B cell (primary cell): ENCODE measurements at regions not wholly inside any gene's neighbourhood (a gene's known extent, or its start where the extent isn't known, plus 50 kb on each side); places are given as distances from the start of the nearest gene placed in this dataset.

Experiments used
- ATAC-seq: fragments of 200-7000 bp; cut with Tn5 transposase; one replicate; pipeline ENCODE4 v1.10.0; 2021; ENCODE audit warnings: low read depth, mild to moderate bottlenecking, moderate number of reproducible peaks, moderate library complexity
- CTCF ChIA-PET: fragments of 350-600 bp; sonication (Branson Sonifier 250); formaldehyde crosslinking; loops from one replicate; lab custom pipeline; 2021; ENCODE audit warnings: antibody characterized with exemption, inconsistent platforms; lab: Charles Lee
- POLR2A ChIA-PET: fragments of 350-600 bp; sonication (Branson Sonifier 250); formaldehyde crosslinking; loops from one replicate; lab custom pipeline; 2021; ENCODE audit warnings: antibody characterized with exemption; lab: Charles Lee
- DNase-seq: peaks from one replicate; pipeline ENCODE4 v3.0.0; 2013
- H2AFZ ChIP-seq: 2 replicates; pipeline ENCODE4 v1.6.1; 2012; ENCODE audit warnings: mild to moderate bottlenecking, low read depth, low read length; ENCODE audit not compliant: insufficient read depth, poor library complexity, severe bottlenecking
- H3K27ac ChIP-seq, 2 donors: 1 replicate in 1 of 2; 2 replicates in 1 of 2; pipeline ENCODE4 v1.5.1; 2012 to 2013; ENCODE audit warnings: low read length in 2 of 2, mild to moderate bottlenecking in 2 of 2, moderate library complexity in 1 of 2
- H3K27me3 ChIP-seq, 4 experiments: fragments of 200-600 bp in 1 of 4; sonication (generic) in 1 of 4; replicated peaks in 1 of 4; 1 replicate in 2 of 4; 2 replicates in 2 of 4; pipeline versions ENCODE4 v1.6.1 to v1.7.0; 2013 to 2016; ENCODE audit warnings: low read length in 3 of 4, mild to moderate bottlenecking in 2 of 4, mixed read lengths in 1 of 4, moderate library complexity in 1 of 4; ENCODE audit not compliant: insufficient read depth in 4 of 4, control insufficient read depth in 3 of 4; ENCODE audit errors: control extremely low read depth in 1 of 4
- H3K36me3 ChIP-seq, 2 experiments: replicated peaks in 1 of 2; 1 replicate in 1 of 2; 2 replicates in 1 of 2; pipeline versions ENCODE4 v1.6.1 to v1.7.1; 2013; ENCODE audit warnings: low read length in 1 of 2; ENCODE audit not compliant: insufficient read depth in 2 of 2, control insufficient read depth in 1 of 2; ENCODE audit errors: control extremely low read depth in 1 of 2, extremely low read depth in 1 of 2
- H3K4me1 ChIP-seq, 2 donors: fragments of 200-600 bp in 1 of 2; sonication (generic) in 1 of 2; 1 replicate in 1 of 2; 2 replicates in 1 of 2; pipeline versions ENCODE4 v1.5.1 to v1.6.1; 2013 to 2017; ENCODE audit warnings: low read length in 2 of 2; ENCODE audit not compliant: control insufficient read depth in 2 of 2, insufficient read depth in 2 of 2
- H3K4me2 ChIP-seq: replicated peaks from 2 replicates; pipeline ENCODE3; 2012; ENCODE audit warnings: mild to moderate bottlenecking, low read depth, low read length; ENCODE audit not compliant: poor library complexity, severe bottlenecking
- H3K4me3 ChIP-seq, 5 experiments: fragments of 200-600 bp in 1 of 5; sonication (generic) in 1 of 5; 1 replicate in 3 of 5; 2 replicates in 2 of 5; pipeline versions ENCODE4 v1.5.1 to v1.7.0; 2011 to 2016; ENCODE audit warnings: low read length in 4 of 5, mild to moderate bottlenecking in 4 of 5, low read depth in 2 of 5, control low read depth in 1 of 5, moderate library complexity in 1 of 5; ENCODE audit not compliant: insufficient read depth in 1 of 5; ENCODE audit errors: control extremely low read depth in 1 of 5, extremely low read depth in 1 of 5
- H3K79me2 ChIP-seq: fragments of 200-600 bp; sonication (generic); one replicate; pipeline ENCODE4 v1.6.0; 2016; ENCODE audit warnings: low read length; ENCODE audit not compliant: control insufficient read depth, insufficient read depth
- H3K9ac ChIP-seq: fragments of 200-600 bp; sonication (generic); 2 replicates; pipeline ENCODE4 v1.6.1; 2017; ENCODE audit warnings: mild to moderate bottlenecking, low read length, moderate library complexity
- H3K9me3 ChIP-seq, 3 donors: one replicate each; pipeline versions ENCODE4 v1.6.1 to v1.7.1; 2013; ENCODE audit warnings: low read length in 2 of 3; ENCODE audit not compliant: control insufficient read depth in 2 of 3, insufficient read depth in 1 of 3; ENCODE audit errors: control extremely low read depth in 1 of 3
- H4K20me1 ChIP-seq: 2 replicates; pipeline ENCODE4 v1.6.0; 2012; ENCODE audit warnings: mild to moderate bottlenecking, low read length; ENCODE audit not compliant: insufficient read depth, control insufficient read depth, poor library complexity, severe bottlenecking
- H3K27ac Mint-ChIP-seq: one replicate; pipeline ENCODE4 v1.8.0; 2021; ENCODE audit warnings: mixed read lengths
- H3K27me3 Mint-ChIP-seq: one replicate; pipeline ENCODE4 v1.8.0; 2021; ENCODE audit warnings: mixed read lengths
- H3K4me1 Mint-ChIP-seq: one replicate; pipeline ENCODE4 v1.8.0; 2021; ENCODE audit warnings: mixed read lengths
- H3K4me3 Mint-ChIP-seq: one replicate; pipeline ENCODE4 v1.8.0; 2021; ENCODE audit warnings: mixed read lengths
- H3K9me3 Mint-ChIP-seq: one replicate; pipeline ENCODE4 v1.8.0; 2022; ENCODE audit warnings: mixed read lengths; ENCODE audit not compliant: insufficient read depth
- CTCF ChIP-seq: fragments of 200-600 bp; IDR thresholded peaks from one replicate; pipeline ENCODE4 v1.8.0; 2022; ENCODE audit warnings: antibody characterized with exemption, mild to moderate bottlenecking
- EZH2 ChIP-seq: IDR thresholded peaks from 2 replicates; pipeline ENCODE4 v1.6.1; 2012; ENCODE audit warnings: borderline replicate concordance, low read depth, mild to moderate bottlenecking, moderate library complexity, low read length; ENCODE audit not compliant: insufficient read depth, poor library complexity, severe bottlenecking
- WGBS: methylation state at CpG from one replicate; pipeline ENCODE4 v1.1.5; 2013; ENCODE audit warnings: missing lambda C conversion rate; ENCODE audit not compliant: insufficient coverage; 5-methylcytosine and 5-hydroxymethylcytosine counted together
- intact Hi-C: fragments of 100-400 bp; cut with micrococcal nuclease; formaldehyde crosslinking; loops from one replicate; pipeline ENCODE4 v1.10.0; 2022

- Mint-ChIP-seq H3K27me3 (no peaks in the 10 kb centered on the region), H3K4me3 (no peak overlapping the region), H3K9me3 (no peaks in the 10 kb centered on the region), H3K27ac (no peak overlapping the region), H3K4me1 (no peaks in the 10 kb centered on the region)
- Histone ChIP-seq H3K79me2 (no peaks in the 10 kb centered on the region), H3K9me3 (no peaks in the 10 kb centered on the region), H3K9ac (no peak overlapping the region), H3K36me3 (no peaks in the 10 kb centered on the region), H3K27me3 (no peaks in the 10 kb centered on the region), H4K20me1 (no peaks in the 10 kb centered on the region), H3K4me1 (no peaks in the 10 kb centered on the region), H3K27ac (no peak overlapping the region), H3K4me3 (no peak overlapping the region), H3K4me2 (no peak overlapping the region), H2AFZ (no peak overlapping the region)
- 100% methylated on average over 1 of the region's 5 CpGs for WGBS
- DNase-seq = no peak
- intact Hi-C loops = no loop called here
- ATAC-seq = no peak
- POLR2A ChIA-PET = no interaction called here
- TF ChIP-seq CTCF (no peak), EZH2 (no peak)
- CTCF ChIA-PET = no interaction called here
Measured at GRCh38 chr4:186445040-186445439, 110.3 kb downstream of the MTNR1A start.

GRCh38 chr4:186441502-186441901 is 113.9 kb downstream of the MTNR1A start:
- POLR2A ChIA-PET = no interaction called here
- intact Hi-C loops = no loop called here

More at GRCh38 chr4:186441502-186441901, 113.9 kb downstream of the MTNR1A start:
- Mint-ChIP-seq H3K27me3 (no peaks in the 10 kb centered on the region), H3K4me3 (no peak overlapping the region), H3K4me1 (no peaks in the 10 kb centered on the region), H3K27ac (no peak overlapping the region), H3K9me3 (peaks cover 11% of the 10 kb centered on the region)
- DNase-seq (no peak), ATAC-seq (no peak)
- Histone ChIP-seq H3K9me3 (no peaks in the 10 kb centered on the region), H3K27me3 (no peaks in the 10 kb centered on the region), H3K4me2 (no peak overlapping the region), H3K79me2 (no peaks in the 10 kb centered on the region), H4K20me1 (no peaks in the 10 kb centered on the region), H2AFZ (no peak overlapping the region), H3K4me1 (no peaks in the 10 kb centered on the region), H3K4me3 (no peak overlapping the region), H3K9ac (no peak overlapping the region), H3K27ac (no peak overlapping the region), H3K36me3 (no peaks in the 10 kb centered on the region)
- 94% methylated on average over 2 of the region's 2 CpGs for WGBS
- CTCF ChIA-PET = no interaction called here
- no peak for TF ChIP-seq CTCF
- no peak for TF ChIP-seq EZH2
